Stimulated activated CD4-positive, alpha-beta T cell treated with anti-CD3 and anti-CD28 coated beads, Interleukin-2, amount 100 ng/mL, for 24 hours (primary cell): ENCODE measurements at regions not wholly inside any gene's neighbourhood (a gene's known extent, or its start where the extent isn't known, plus 50 kb on each side); places are given as distances from the start of the nearest gene placed in this dataset.
"Not testable (repeated sequence)": the region's sequence is repeated elsewhere in the genome, so short reads cannot be mapped to it uniquely, and the experiment has no call there.

ENCODE experiments used
- DNase-seq, 2 donors: peaks; one replicate each; pipeline ENCODE4 v3.0.0-alpha.2; 2020

GRCh38 chr9:18036422-18037187 is 437.3 kb upstream of the ADAMTSL1 start:
- no peak for DNase-seq

GRCh38 chr9:18037981-18038380 is 436.0 kb upstream of the ADAMTSL1 start:
- DNase-seq: no peak

GRCh38 chr9:18040327-18040726 is 433.6 kb upstream of the ADAMTSL1 start:
- no peak for DNase-seq

GRCh38 chr9:18043978-18044377 is 430.0 kb upstream of the ADAMTSL1 start:
- no peak for DNase-seq

GRCh38 chr9:18045326-18045725 is 428.6 kb upstream of the ADAMTSL1 start:
- no peak for DNase-seq

GRCh38 chr9:18046068-18046467 is 427.9 kb upstream of the ADAMTSL1 start:
- DNase-seq: no peak

- no peak for DNase-seq
These were observed 422.3 kb upstream of the ADAMTSL1 start for GRCh38 chr9:18051638-18052037.

GRCh38 chr9:18052060-18052459 is 421.9 kb upstream of the ADAMTSL1 start:
- DNase-seq: no peak

- DNase-seq: no peak
These were observed 417.5 kb upstream of the ADAMTSL1 start for GRCh38 chr9:18056269-18056992.

GRCh38 chr9:18056993-18057369 is 417.0 kb upstream of the ADAMTSL1 start:
- no peak for DNase-seq

GRCh38 chr9:18058564-18059442 is 415.1 kb upstream of the ADAMTSL1 start:
- no peak for DNase-seq

- no peak for DNase-seq
These were observed 414.5 kb upstream of the ADAMTSL1 start for GRCh38 chr9:18059447-18059846.

- no peak for DNase-seq
These were observed 413.6 kb upstream of the ADAMTSL1 start for GRCh38 chr9:18060269-18060934.

- no peak for DNase-seq
These were observed 412.6 kb upstream of the ADAMTSL1 start for GRCh38 chr9:18061332-18061731.

- no peak for DNase-seq
These were observed 412.1 kb upstream of the ADAMTSL1 start for GRCh38 chr9:18061856-18062255.

GRCh38 chr9:18063856-18064390 is 410.0 kb upstream of the ADAMTSL1 start:
- DNase-seq: no peak

- not testable (repeated sequence) for DNase-seq
These were observed 407.3 kb upstream of the ADAMTSL1 start for GRCh38 chr9:18066608-18067007.

- DNase-seq: no peak
These were observed 406.3 kb upstream of the ADAMTSL1 start for GRCh38 chr9:18067548-18068120.

- no peak for DNase-seq
These were observed 405.1 kb upstream of the ADAMTSL1 start for GRCh38 chr9:18068900-18069299.

- no peak for DNase-seq
These were observed 402.3 kb upstream of the ADAMTSL1 start for GRCh38 chr9:18071651-18072060.

- no peak for DNase-seq
These were observed 401.0 kb upstream of the ADAMTSL1 start for GRCh38 chr9:18073002-18073401.

- no peak for DNase-seq
These were observed 399.9 kb upstream of the ADAMTSL1 start for GRCh38 chr9:18074041-18074440.
